Duodenal mucosa (tissue), 2 donors: ENCODE measurements at regions not wholly inside any gene's neighbourhood (a gene's known extent, or its start where the extent isn't known, plus 50 kb on each side); places are given as distances from the start of the nearest gene placed in this dataset.

Source experiments
- H3K27ac ChIP-seq: one replicate; pipeline ENCODE4 v1.7.0; 2013; ENCODE audit warnings: low read depth, low read length
- H3K27me3 ChIP-seq, 2 donors: one replicate each; pipeline ENCODE4 v1.7.0; 2013; ENCODE audit warnings: low read length in 2 of 2, control low read depth in 1 of 2; ENCODE audit not compliant: insufficient read depth in 2 of 2, control insufficient read depth in 1 of 2
- H3K36me3 ChIP-seq, 2 donors: one replicate each; pipeline ENCODE4 v1.7.0; 2013; ENCODE audit warnings: low read length in 2 of 2, control low read depth in 1 of 2; ENCODE audit not compliant: insufficient read depth in 2 of 2, control insufficient read depth in 1 of 2
- H3K4me1 ChIP-seq, 2 donors: one replicate each; pipeline ENCODE4 v1.7.0; 2013; ENCODE audit warnings: low read length in 2 of 2, control low read depth in 1 of 2; ENCODE audit not compliant: insufficient read depth in 2 of 2, control insufficient read depth in 1 of 2
- H3K4me3 ChIP-seq, 2 donors: one replicate each; pipeline ENCODE4 v1.7.0; 2013; ENCODE audit warnings: low read length in 2 of 2, low read depth in 1 of 2
- H3K9ac ChIP-seq, 2 donors: one replicate each; pipeline ENCODE4 v1.7.0; 2013; ENCODE audit warnings: low read length in 2 of 2, low read depth in 1 of 2
- H3K9me3 ChIP-seq, 2 donors: one replicate each; pipeline ENCODE4 v1.7.0; 2013; ENCODE audit warnings: low read length in 2 of 2, control low read depth in 1 of 2; ENCODE audit not compliant: control insufficient read depth in 1 of 2

DNA sequence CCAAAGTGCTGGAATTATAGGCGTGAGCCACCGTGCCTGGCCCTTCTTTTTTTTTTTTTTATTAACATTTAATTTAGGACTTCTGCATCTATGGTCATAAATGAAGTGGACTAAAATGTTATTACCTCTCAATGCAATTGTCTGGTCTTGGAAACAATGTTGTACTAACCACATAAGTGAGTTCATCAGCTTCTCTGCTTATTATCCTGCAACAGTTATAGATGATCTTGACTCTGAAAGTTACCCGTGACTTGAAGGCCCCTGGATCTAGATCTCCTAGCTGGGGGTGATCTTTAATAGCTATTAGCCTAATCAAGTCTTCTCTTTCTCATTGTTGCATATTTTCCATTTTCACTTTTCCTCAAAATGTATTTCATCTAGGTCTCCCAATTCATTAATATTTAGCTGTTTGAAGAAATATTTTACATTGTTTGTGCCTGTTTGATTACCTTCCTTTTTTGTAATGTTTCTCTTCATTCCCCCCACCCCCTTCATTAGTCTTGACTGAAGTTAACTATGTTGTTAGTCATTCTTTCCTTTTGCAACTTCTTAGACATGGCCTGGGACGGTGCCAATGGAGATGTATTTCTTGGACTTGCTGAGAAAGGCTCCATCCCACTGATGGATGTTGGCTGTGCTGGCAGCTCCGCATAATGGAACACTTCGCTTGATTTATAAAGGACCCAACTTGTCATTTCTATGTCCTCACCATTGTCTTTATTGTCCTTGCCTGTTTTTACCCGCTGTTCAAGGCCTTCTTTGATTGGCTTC lies 141.6 kb upstream of the RIOK3 start:
- Histone ChIP-seq H3K27ac (no peak overlapping the region), H3K9me3 (no peaks in the 10 kb centered on the region), H3K36me3 (no peaks in the 10 kb centered on the region), H3K4me3 (no peak overlapping the region), H3K9ac (no peak overlapping the region), H3K27me3 (no peaks in the 10 kb centered on the region), H3K4me1 (peaks cover 18 to 19% of the 10 kb centered on the region in 2 donors)

DNA sequence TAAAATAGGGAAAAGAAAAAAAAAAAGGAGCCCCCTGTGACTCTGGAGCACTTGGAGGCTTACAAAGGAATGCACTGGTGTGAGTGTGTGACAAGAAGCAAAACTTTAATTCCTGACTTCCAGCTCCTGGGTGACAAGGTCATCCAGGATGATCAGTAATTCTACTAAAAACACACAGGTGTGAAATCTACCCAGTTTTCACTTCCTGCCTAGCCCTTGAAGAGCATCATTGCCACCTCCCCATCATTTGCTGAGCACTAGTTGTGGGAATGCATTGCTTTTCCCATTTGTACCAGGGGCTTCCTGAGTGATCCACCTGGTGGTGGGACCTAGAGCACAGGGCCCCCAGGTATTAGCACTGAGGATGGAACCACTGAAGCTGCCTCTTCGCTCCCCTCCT lies 139.7 kb upstream of the RIOK3 start:
- Histone ChIP-seq H3K4me1 (peaks cover 12 to 25% of the 10 kb centered on the region in 2 donors), H3K9me3 (no peaks in the 10 kb centered on the region), H3K27ac (no peak overlapping the region), H3K4me3 (no peak overlapping the region), H3K9ac (no peak overlapping the region), H3K36me3 (no peaks in the 10 kb centered on the region), H3K27me3 (no peaks in the 10 kb centered on the region)

- Histone ChIP-seq H3K4me1 (peaks cover 12 to 25% of the 10 kb centered on the region in 2 donors), H3K9ac (no peak overlapping the region), H3K36me3 (no peaks in the 10 kb centered on the region), H3K27me3 (no peaks in the 10 kb centered on the region), H3K27ac (no peak overlapping the region), H3K9me3 (no peaks in the 10 kb centered on the region), H3K4me3 (no peak overlapping the region)
Observed at GRCh38 chr18:23314672-23315071, 138.4 kb upstream of the RIOK3 start.

DNA sequence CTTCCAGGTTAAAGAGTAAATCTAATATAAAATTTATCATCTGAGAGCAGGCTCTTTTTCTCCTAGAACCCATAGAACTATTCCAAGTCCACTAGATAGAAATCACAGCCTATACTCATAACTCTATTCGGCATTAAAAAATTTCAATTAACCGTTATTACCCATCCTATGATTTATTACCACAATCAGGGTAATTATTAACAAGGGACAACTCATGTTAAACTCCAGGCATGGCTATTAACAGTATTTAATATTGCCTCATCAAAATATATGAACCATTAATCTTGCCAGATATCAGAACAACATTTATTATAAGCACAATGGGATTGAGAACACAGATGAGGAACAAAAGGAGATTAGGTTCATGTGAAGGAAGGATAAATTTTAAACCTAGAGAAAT lies 136.8 kb upstream of the RIOK3 start:
- H3K9ac ChIP-seq: no peak overlapping the region
- H3K36me3 ChIP-seq: no peaks in the 10 kb centered on the region
- no peaks in the 10 kb centered on the region for H3K27me3 ChIP-seq

GRCh38 chr18:23316988-23317387 lies 136.1 kb upstream of the RIOK3 start:
- no peak overlapping the region for H3K4me3 ChIP-seq
- no peaks in the 10 kb centered on the region for H3K27me3 ChIP-seq
- H3K9ac ChIP-seq: no peak overlapping the region
- H3K9me3 ChIP-seq: no peaks in the 10 kb centered on the region
- no peaks in the 10 kb centered on the region for H3K36me3 ChIP-seq
- H3K4me1 ChIP-seq: peaks cover 12 to 25% of the 10 kb centered on the region in 2 donors
- no peak overlapping the region for H3K27ac ChIP-seq

More for the DNA sequence above, 136.8 kb upstream of the RIOK3 start:
- Histone ChIP-seq H3K4me3 (no peak overlapping the region), H3K9me3 (no peaks in the 10 kb centered on the region), H3K4me1 (peaks cover 12 to 25% of the 10 kb centered on the region in 2 donors), H3K27ac (no peak overlapping the region)

DNA sequence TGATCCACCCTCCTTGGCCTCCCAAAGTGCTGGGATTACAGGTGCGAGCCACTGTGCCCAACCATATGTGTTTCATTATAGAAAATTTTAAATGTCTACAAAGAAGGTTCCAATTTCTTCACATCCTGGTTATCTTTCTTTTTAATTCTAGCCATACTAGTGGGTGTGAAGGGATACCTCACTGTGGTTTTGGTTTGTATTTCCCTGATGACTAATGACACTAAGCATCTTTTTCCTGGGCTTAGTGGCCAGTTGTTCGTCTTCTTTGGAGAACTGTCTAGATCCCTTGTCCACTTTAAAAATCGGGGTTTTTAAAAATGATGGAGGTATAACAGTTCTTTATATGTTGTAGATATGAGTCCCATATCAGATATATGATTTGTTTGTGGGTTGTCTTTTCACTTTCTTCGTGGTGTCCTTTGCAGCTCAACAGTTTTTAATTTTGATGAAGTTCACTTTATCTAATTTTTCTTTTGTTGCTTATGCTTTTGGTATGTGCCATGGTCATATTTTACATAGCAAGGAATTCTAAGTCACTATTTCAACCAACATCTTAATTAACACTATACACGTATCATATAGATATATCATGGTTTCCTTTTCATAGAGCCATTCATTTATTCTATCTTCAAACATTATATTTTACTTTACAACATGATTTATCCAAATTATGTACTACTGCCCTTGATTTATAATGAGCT lies 135.0 kb upstream of the RIOK3 start:
- Histone ChIP-seq H3K27ac (no peak overlapping the region), H3K9ac (no peak overlapping the region), H3K4me3 (no peak overlapping the region), H3K4me1 (peaks cover 12 to 25% of the 10 kb centered on the region in 2 donors), H3K27me3 (no peaks in the 10 kb centered on the region), H3K9me3 (no peaks in the 10 kb centered on the region), H3K36me3 (no peaks in the 10 kb centered on the region)

- H3K9me3 ChIP-seq: no peaks in the 10 kb centered on the region
- no peaks in the 10 kb centered on the region for H3K27me3 ChIP-seq
- H3K4me1 ChIP-seq: peaks cover 10 to 17% of the 10 kb centered on the region in 2 donors
- no peak overlapping the region for H3K27ac ChIP-seq
- no peaks in the 10 kb centered on the region for H3K36me3 ChIP-seq
- no peak overlapping the region for H3K9ac ChIP-seq
- H3K4me3 ChIP-seq: no peak overlapping the region
Observed at GRCh38 chr18:23320709-23321236, 132.3 kb upstream of the RIOK3 start.

DNA sequence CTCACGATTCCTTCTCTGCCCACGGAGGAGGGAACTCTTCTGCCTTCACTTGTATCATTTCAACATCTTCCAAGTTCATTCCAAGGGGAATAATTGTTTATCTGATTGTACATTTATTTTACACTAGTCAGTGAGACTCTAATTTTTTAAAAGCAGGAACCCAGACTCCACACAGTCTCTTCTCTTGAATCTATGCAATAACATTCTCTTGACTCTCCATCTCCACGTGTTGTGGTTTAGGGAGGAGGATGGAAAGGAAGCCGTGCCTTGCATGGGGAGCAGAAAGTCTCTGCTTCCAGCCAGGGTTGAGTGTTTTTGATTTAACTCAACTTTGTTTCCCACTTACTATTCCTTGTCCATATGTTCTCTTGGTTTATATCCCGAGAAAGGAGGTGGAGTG lies 131.1 kb upstream of the RIOK3 start:
- H3K36me3 ChIP-seq: no peaks in the 10 kb centered on the region
- H3K27ac ChIP-seq: no peak overlapping the region
- no peak overlapping the region for H3K4me3 ChIP-seq
- H3K9ac ChIP-seq: no peak overlapping the region
- no peaks in the 10 kb centered on the region for H3K9me3 ChIP-seq
- peaks cover under 1 to 5% of the 10 kb centered on the region in 2 donors for H3K4me1 ChIP-seq
- no peaks in the 10 kb centered on the region for H3K27me3 ChIP-seq

GRCh38 chr18:23324056-23324811 lies 128.9 kb upstream of the RIOK3 start:
- no peaks in the 10 kb centered on the region for H3K36me3 ChIP-seq
- no peak overlapping the region for H3K9ac ChIP-seq
- H3K4me1 ChIP-seq: no peaks in the 10 kb centered on the region
- H3K27me3 ChIP-seq: no peaks in the 10 kb centered on the region
- no peaks in the 10 kb centered on the region for H3K9me3 ChIP-seq
- H3K4me3 ChIP-seq: no peak overlapping the region
- no peak overlapping the region for H3K27ac ChIP-seq

- Histone ChIP-seq H3K4me3 (no peak overlapping the region), H3K36me3 (no peaks in the 10 kb centered on the region), H3K27me3 (no peaks in the 10 kb centered on the region), H3K9ac (no peak overlapping the region), H3K27ac (no peak overlapping the region), H3K4me1 (no peaks in the 10 kb centered on the region), H3K9me3 (no peaks in the 10 kb centered on the region)
Observed at GRCh38 chr18:23324861-23325260, 128.2 kb upstream of the RIOK3 start.
